ENCODE measurements at regions not wholly inside any gene's neighbourhood (a gene's known extent, or its start where the extent isn't known, plus 50 kb on each side); places are given as distances from the start of the nearest gene placed in this dataset.
"Not testable (repeated sequence)": the region's sequence is repeated elsewhere in the genome, so short reads cannot be mapped to it uniquely, and the experiment has no call there.

- TF ChIP-seq CTCF (IDR thresholded peaks at IDR 0.05; ENCODE audit: control extremely low read depth in 1 of 3, insufficient read depth in 1 of 3, low read depth in 1 of 3, low read length in 3 of 3) = no peak
Measured at GRCh38 chr2:58749041-58749440, 507.9 kb upstream of the FANCL start (continued).

- not testable (repeated sequence) for H3K79me2 ChIP-seq (ENCODE audit: control insufficient read depth in 1 of 2, insufficient read depth in 2 of 2, low read length in 2 of 2); DNase-seq (ENCODE audit: low read depth in 1 of 2, low spot score in 2 of 2)
- 90% methylated on average over 2 of the region's 2 CpGs; no CpG with 5 or more reads in 1 of the 2 experiments for WGBS, 2 experiments (ENCODE audit: extremely low coverage in 1 of 2, insufficient coverage in 1 of 2, insufficient read length in 1 of 2, insufficient replicate concordance in 2 of 2, low coverage in 1 of 2, low lambda C conversion rate in 2 of 2, missing lambda C conversion rate in 1 of 2)
Measured at GRCh38 chr2:58745334-58745733, 504.2 kb upstream of the FANCL start.

More at GRCh38 chr2:58745334-58745733, 504.2 kb upstream of the FANCL start:
- H3K4me3 ChIP-seq (ENCODE audit: extremely low read depth in 1 of 4, insufficient read depth in 2 of 4, low read depth in 3 of 4, low read length in 4 of 4); H3K79me1 ChIP-seq (ENCODE audit: low read depth, low read length); POLR2A ChIA-PET (ENCODE audit: partially characterized antibody); H4K91ac ChIP-seq (replicated peaks; ENCODE audit: insufficient read length, low read length); H3K56ac ChIP-seq (replicated peaks; ENCODE audit: insufficient read length, low read depth, low read length); H3K4me1 ChIP-seq (replicated peaks in 1 of 4; ENCODE audit: control insufficient read depth in 3 of 4, insufficient read depth in 4 of 4, low read length in 3 of 4); H3K4me2 ChIP-seq (ENCODE audit: insufficient read depth in 1 of 2, low read depth in 2 of 2, low read length in 2 of 2); H2AFZ ChIP-seq (ENCODE audit: low read length); H3K18ac ChIP-seq (ENCODE audit: extremely low read depth, low read length); H3K23me2 ChIP-seq (ENCODE audit: low read depth, low read length); H3K4ac ChIP-seq (replicated peaks; ENCODE audit: insufficient read length, low read depth, low read length); H3K23ac ChIP-seq (ENCODE audit: insufficient read length); H3K27me3 ChIP-seq (replicated peaks in 1 of 4; ENCODE audit: control insufficient read depth in 3 of 4, extremely low read depth in 1 of 4, insufficient read depth in 3 of 4, low read length in 3 of 4); FAIRE-seq; H2BK120ac ChIP-seq (replicated peaks; ENCODE audit: low read depth, low read length); H2BK12ac ChIP-seq (ENCODE audit: low read depth, low read length); H3K27ac ChIP-seq (ENCODE audit: low read depth, low read length); H3K9ac ChIP-seq (replicated peaks in 1 of 4; ENCODE audit: extremely low read depth in 1 of 4, low read depth in 3 of 4, low read length in 3 of 4); H4K20me1 ChIP-seq (replicated peaks in 1 of 2; ENCODE audit: control insufficient read depth in 1 of 2, insufficient read depth in 2 of 2, low read length in 2 of 2); H4K5ac ChIP-seq (ENCODE audit: insufficient read length, low read depth, low read length); H2BK5ac ChIP-seq (ENCODE audit: low read depth, low read length); H2BK20ac ChIP-seq (ENCODE audit: low read length); H2AK5ac ChIP-seq (ENCODE audit: low read depth, low read length); H2BK15ac ChIP-seq (ENCODE audit: low read length); H3K36me3 ChIP-seq (ENCODE audit: control insufficient read depth in 2 of 4, insufficient read depth in 4 of 4, low read length in 3 of 4); H3K14ac ChIP-seq (ENCODE audit: insufficient read length); H4K8ac ChIP-seq (ENCODE audit: extremely low read depth, insufficient read depth, low read length): not testable (repeated sequence)
- peaks cover 4 to 16% of the 10 kb centered on the region in 2 experiments; a peak in 3 of 4 replicates for H3K9me3 ChIP-seq (ENCODE audit: insufficient read depth in 2 of 2, low read depth in 1 of 2, low read length in 1 of 2)
- CTCF ChIA-PET (ENCODE audit: partially characterized antibody) = interaction anchor here (1.1 kb wide), 1 partner anchor 153 kb away, joined by 3 read pairs; no protein-coding TSS in a partner anchor
